ENCODE measurements at regions not wholly inside any gene's neighbourhood (a gene's known extent, or its start where the extent isn't known, plus 50 kb on each side); places are given as distances from the start of the nearest gene placed in this dataset.

DNA sequence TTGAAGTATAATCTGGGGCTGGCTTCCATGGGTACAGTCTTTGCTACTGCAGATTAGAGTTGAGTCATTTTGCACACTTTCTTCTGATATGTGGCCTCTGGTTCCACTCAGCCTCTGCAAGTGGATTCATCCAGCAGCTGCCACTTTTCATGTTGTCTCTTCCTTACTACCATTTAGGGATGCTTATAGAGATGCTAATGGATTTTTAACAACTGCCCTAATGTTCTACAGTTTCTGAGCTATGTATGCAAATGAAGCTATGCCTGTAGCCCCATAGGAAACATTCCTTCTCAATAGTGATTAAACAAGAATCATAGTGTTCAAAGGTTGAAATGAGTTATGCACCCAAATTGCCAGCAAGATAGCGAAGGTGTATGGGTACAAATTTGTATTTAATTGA, 456.0 kb upstream of the ITGA1 start:
- Histone ChIP-seq H3K14ac (ENCODE audit: insufficient read length) (no peak overlapping the region), H2BK15ac (ENCODE audit: low read length) (no peak overlapping the region), H3K23me2 (ENCODE audit: low read depth, low read length) (no peaks in the 10 kb centered on the region), H3K23ac (ENCODE audit: insufficient read length) (no peak overlapping the region), H4K8ac (ENCODE audit: extremely low read depth, insufficient read depth, low read length) (no peak overlapping the region), H4K20me1 (replicated peaks in 1 of 2; ENCODE audit: control insufficient read depth in 1 of 2, insufficient read depth in 2 of 2, low read length in 2 of 2) (no peaks in the 10 kb centered on the region), H3K4me1 (replicated peaks in 1 of 4; ENCODE audit: control insufficient read depth in 3 of 4, insufficient read depth in 4 of 4, low read length in 3 of 4) (peaks cover 0 to 4% (median 0%) of the 10 kb centered on the region in 4 experiments; a peak in 1 of 7 replicates), H3K56ac (replicated peaks; ENCODE audit: insufficient read length, low read depth, low read length) (no peak overlapping the region), H3K27ac (ENCODE audit: low read depth, low read length) (no peak overlapping the region; the same call in 1 of the 2 replicates), H3K27me3 (replicated peaks in 1 of 4; ENCODE audit: control insufficient read depth in 3 of 4, extremely low read depth in 1 of 4, insufficient read depth in 3 of 4, low read length in 3 of 4) (no peaks in the 10 kb centered on the region), H3K18ac (ENCODE audit: extremely low read depth, low read length) (no peak overlapping the region), H2BK5ac (ENCODE audit: low read depth, low read length) (no peak overlapping the region), H3K9ac (replicated peaks in 1 of 4; ENCODE audit: extremely low read depth in 1 of 4, low read depth in 3 of 4, low read length in 3 of 4) (no peak overlapping the region), H4K5ac (ENCODE audit: insufficient read length, low read depth, low read length) (no peak overlapping the region), H3K79me1 (ENCODE audit: low read depth, low read length) (no peaks in the 10 kb centered on the region), H3K36me3 (ENCODE audit: control insufficient read depth in 2 of 4, insufficient read depth in 4 of 4, low read length in 3 of 4) (no peaks in the 10 kb centered on the region), H2BK120ac (replicated peaks; ENCODE audit: low read depth, low read length) (no peak overlapping the region), H3K79me2 (ENCODE audit: control insufficient read depth in 1 of 2, insufficient read depth in 2 of 2, low read length in 2 of 2) (no peaks in the 10 kb centered on the region), H3K4me3 (ENCODE audit: extremely low read depth in 1 of 4, insufficient read depth in 2 of 4, low read depth in 3 of 4, low read length in 4 of 4) (no peak overlapping the region), H4K91ac (replicated peaks; ENCODE audit: insufficient read length, low read length) (no peak overlapping the region), H3K4ac (replicated peaks; ENCODE audit: insufficient read length, low read depth, low read length) (no peak overlapping the region), H2BK20ac (ENCODE audit: low read length) (no peak overlapping the region), H2AFZ (ENCODE audit: low read length) (no peak overlapping the region), H2BK12ac (ENCODE audit: low read depth, low read length) (no peak overlapping the region), H2AK5ac (ENCODE audit: low read depth, low read length) (no peak overlapping the region), H3K4me2 (ENCODE audit: insufficient read depth in 1 of 2, low read depth in 2 of 2, low read length in 2 of 2) (peak overlapping the region in 1 of 2 experiments; percentile 2; a peak in 1 of 4 replicates), H3K9me3 (ENCODE audit: insufficient read depth in 2 of 2, low read depth in 1 of 2, low read length in 1 of 2) (peaks cover 5 to 7% of the 10 kb centered on the region in 2 experiments; a peak in 3 of 4 replicates)
- ChIA-PET CTCF (ENCODE audit: partially characterized antibody) (no interaction called here), POLR2A (ENCODE audit: partially characterized antibody) (no interaction called here)
- DNase-seq (ENCODE audit: low read depth in 1 of 2, low spot score in 2 of 2): no peak
- no peak for FAIRE-seq
- 91% methylated on average over 1 of the region's 1 CpG; no CpG with 5 or more reads in 1 of the 2 experiments for WGBS, 2 experiments (ENCODE audit: extremely low coverage in 1 of 2, insufficient coverage in 1 of 2, insufficient read length in 1 of 2, insufficient replicate concordance in 2 of 2, low coverage in 1 of 2, low lambda C conversion rate in 2 of 2, missing lambda C conversion rate in 1 of 2)
- TF ChIP-seq CHD1 (IDR thresholded peaks at IDR 0.05; ENCODE audit: low read depth, low read length) (no peak), BRCA1 (IDR thresholded peaks at IDR 0.05; ENCODE audit: low read depth, low read length) (no peak), JUND (IDR thresholded peaks at IDR 0.05; ENCODE audit: low read length) (no peak)

All from H1 (cell line).